MM.1S (cell line): ENCODE measurements at regions not wholly inside any gene's neighbourhood (a gene's known extent, or its start where the extent isn't known, plus 50 kb on each side); places are given as distances from the start of the nearest gene placed in this dataset.

ENCODE experiments used
- CTCF ChIP-seq: fragments of 300-600 bp; sonication (generic); IDR thresholded peaks from 2 replicates; pipeline ENCODE4 v1.5.1; 2016; ENCODE audit warnings: antibody characterized with exemption, low read length, mixed read lengths
- EZH2 ChIP-seq: fragments of 300-600 bp; sonication (generic); optimal IDR thresholded peaks from 2 replicates; pipeline ENCODE3; 2017; ENCODE audit warnings: low read depth, mild to moderate bottlenecking, antibody characterized with exemption, low read length, mixed read lengths

- TF ChIP-seq CTCF, result no peak
- no peak for TF ChIP-seq EZH2
Observed at GRCh38 chr10:4688168-4688567, 137.8 kb upstream of the AKR1E2 start.
